K562 (cell line): ENCODE measurements at regions not wholly inside any gene's neighbourhood (a gene's known extent, or its start where the extent isn't known, plus 50 kb on each side); places are given as distances from the start of the nearest gene placed in this dataset.

Experiments used
- ARNT ChIP-seq, 2 experiments: fragments of 450-650 bp; IDR thresholded peaks; 2 replicates each; pipeline ENCODE4 v1.6.1; 2016; ENCODE audit warnings: mild to moderate bottlenecking in 1 of 2
- BRF1 ChIP-seq: IDR thresholded peaks from 3 replicates; pipeline ENCODE4 v1.6.1; 2011; ENCODE audit warnings: borderline replicate concordance, mild to moderate bottlenecking; ENCODE audit not compliant: insufficient read length; ENCODE audit errors: extremely low read depth
- CTCF ChIP-seq, 3 experiments: IDR thresholded peaks in 2 of 3; conservative IDR thresholded peaks in 1 of 3; 2 replicates each; pipeline ENCODE4 v1.5.1; 2011 to 2012; ENCODE audit warnings: low read length in 3 of 3, mild to moderate bottlenecking in 3 of 3, control low read depth in 2 of 3, improper control_type of control experiment in 1 of 3, inconsistent platforms in 1 of 3, low read depth in 1 of 3, mixed read lengths in 1 of 3, moderate library complexity in 1 of 3; ENCODE audit not compliant: insufficient read depth in 2 of 3
- GTF3C2 ChIP-seq: IDR thresholded peaks from 3 replicates; pipeline ENCODE4 v1.6.1; 2011; ENCODE audit warnings: borderline replicate concordance, mild to moderate bottlenecking, moderate library complexity; ENCODE audit not compliant: insufficient read length; ENCODE audit errors: extremely low read depth
- NFE2L1 ChIP-seq: fragments of 450-650 bp; IDR thresholded peaks from 2 replicates; pipeline ENCODE4 v1.6.1; 2016; ENCODE audit warnings: missing genetic modification characterization, low read depth, mild to moderate bottlenecking, missing compliant biosample characterization, moderate library complexity, borderline replicate concordance
- POLR2G ChIP-seq: fragments of 200-400 bp; formaldehyde crosslinking; IDR thresholded peaks from 2 replicates; pipeline ENCODE4 v1.6.1; 2017; ENCODE audit warnings: low read depth, mild to moderate bottlenecking, antibody characterized with exemption, low read length, moderate library complexity
- YBX1 ChIP-seq: fragments of 450-650 bp; IDR thresholded peaks from 2 replicates; pipeline ENCODE4 v1.7.1; 2016; ENCODE audit warnings: mild to moderate bottlenecking
- ZNF121 ChIP-seq: sonication (generic); formaldehyde crosslinking; conservative IDR thresholded peaks from 2 replicates; pipeline ENCODE4 v1.8.0; 2022; ENCODE audit warnings: missing genetic modification reagents
- ZNF609 ChIP-seq: sonication (generic); formaldehyde crosslinking; IDR thresholded peaks from 2 replicates; pipeline ENCODE4 v1.8.1; 2023; ENCODE audit warnings: missing genetic modification reagents, mild to moderate bottlenecking, borderline replicate concordance
- TF ChIP-seq, protein P1 (sequence below): fragments of 450-650 bp; IDR thresholded peaks from 2 replicates; pipeline ENCODE4 v1.6.1; 2018; ENCODE audit not compliant: partially characterized antibody

DNA sequence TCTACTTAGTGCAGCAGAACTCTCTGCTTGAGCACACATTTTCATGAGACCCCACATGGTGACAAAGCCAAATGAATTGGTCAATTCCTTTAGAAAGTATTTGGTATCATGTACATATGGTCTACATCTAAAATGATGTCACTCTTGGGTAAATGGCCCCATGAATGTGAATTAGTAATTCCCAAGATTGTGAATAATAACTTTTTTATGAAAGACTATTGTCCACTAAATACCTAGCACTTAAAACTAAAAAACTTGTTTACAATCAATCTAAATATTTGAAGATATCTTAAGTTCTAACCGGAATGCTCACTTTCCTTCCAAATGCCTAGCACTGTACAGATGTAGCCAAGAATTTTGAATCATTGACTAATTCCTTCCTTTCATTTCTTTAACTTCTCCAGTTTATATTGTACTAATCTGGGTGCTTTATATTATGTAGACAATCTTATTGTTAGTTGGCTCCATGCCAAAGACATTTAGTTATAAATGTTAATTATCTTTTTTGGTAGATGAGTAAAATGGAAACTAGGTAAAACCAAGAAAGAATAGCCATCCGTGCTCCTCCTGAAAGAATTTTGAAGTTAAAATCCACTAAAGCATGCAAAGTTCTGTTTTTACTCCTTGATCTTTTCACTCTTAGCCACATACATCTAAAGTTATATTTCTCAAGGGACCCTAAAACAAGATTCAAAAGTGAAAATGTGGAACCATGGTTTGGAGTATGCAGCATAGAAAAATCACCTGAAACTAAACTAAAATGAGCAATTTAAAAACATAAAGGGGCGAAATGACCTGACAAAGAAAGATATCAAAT lies 145.0 kb upstream of the ARHGAP20 start:
- TF ChIP-seq ZNF609 (CRISPR knock-in tag) (no peak), YBX1 (no peak), BRF1 (no peak), NFE2L1 (no peak), CTCF (IDR thresholded peaks at IDR 0.05 in 2 of 3, conservative IDR thresholded peaks at IDR 0.05 in 1 of 3; ENCODE audit: insufficient read depth in 2 of 3, low read depth in 1 of 3, low read length in 3 of 3) (no peak), ARNT (IDR thresholded peaks at IDR 0.05) (no peak), GTF3C2 (no peak), POLR2G (no peak), ZNF121 (no peak)
- TF ChIP-seq, protein P1, sequence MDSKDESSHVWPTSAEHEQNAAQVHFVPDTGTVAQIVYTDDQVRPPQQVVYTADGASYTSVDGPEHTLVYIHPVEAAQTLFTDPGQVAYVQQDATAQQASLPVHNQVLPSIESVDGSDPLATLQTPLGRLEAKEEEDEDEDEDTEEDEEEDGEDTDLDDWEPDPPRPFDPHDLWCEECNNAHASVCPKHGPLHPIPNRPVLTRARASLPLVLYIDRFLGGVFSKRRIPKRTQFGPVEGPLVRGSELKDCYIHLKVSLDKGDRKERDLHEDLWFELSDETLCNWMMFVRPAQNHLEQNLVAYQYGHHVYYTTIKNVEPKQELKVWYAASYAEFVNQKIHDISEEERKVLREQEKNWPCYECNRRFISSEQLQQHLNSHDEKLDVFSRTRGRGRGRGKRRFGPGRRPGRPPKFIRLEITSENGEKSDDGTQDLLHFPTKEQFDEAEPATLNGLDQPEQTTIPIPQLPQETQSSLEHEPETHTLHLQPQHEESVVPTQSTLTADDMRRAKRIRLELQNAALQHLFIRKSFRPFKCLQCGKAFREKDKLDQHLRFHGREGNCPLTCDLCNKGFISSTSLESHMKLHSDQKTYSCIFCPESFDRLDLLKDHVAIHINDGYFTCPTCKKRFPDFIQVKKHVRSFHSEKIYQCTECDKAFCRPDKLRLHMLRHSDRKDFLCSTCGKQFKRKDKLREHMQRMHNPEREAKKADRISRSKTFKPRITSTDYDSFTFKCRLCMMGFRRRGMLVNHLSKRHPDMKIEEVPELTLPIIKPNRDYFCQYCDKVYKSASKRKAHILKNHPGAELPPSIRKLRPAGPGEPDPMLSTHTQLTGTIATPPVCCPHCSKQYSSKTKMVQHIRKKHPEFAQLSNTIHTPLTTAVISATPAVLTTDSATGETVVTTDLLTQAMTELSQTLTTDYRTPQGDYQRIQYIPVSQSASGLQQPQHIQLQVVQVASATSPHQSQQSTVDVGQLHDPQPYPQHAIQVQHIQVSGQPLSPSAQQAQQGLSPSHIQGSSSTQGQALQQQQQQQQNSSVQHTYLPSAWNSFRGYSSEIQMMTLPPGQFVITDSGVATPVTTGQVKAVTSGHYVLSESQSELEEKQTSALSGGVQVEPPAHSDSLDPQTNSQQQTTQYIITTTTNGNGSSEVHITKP: no peak
